SK-N-SH (cell line): ENCODE measurements at regions not wholly inside any gene's neighbourhood (a gene's known extent, or its start where the extent isn't known, plus 50 kb on each side); places are given as distances from the start of the nearest gene placed in this dataset.
A peak's percentile ranks its signal among the peaks of the same experiment; 100 is the strongest.

ENCODE experiments used
- CTCF ChIA-PET: fragments of 300-600, 350-600 bp; formaldehyde crosslinking; extraction: SDS; loops from one replicate; lab custom pipeline; 2021; lab: Yijun Ruan, JAX
- POLR2A ChIA-PET: fragments of 350-600 bp; sonication (Branson Sonifier 250); formaldehyde crosslinking; extraction: SDS; loops from one replicate; lab custom pipeline; 2020; ENCODE audit warnings: antibody characterized with exemption, inconsistent platforms; lab: Yijun Ruan, JAX
- DNase-seq: peaks from one replicate; pipeline ENCODE4 v3.0.0; 2012
- H2AFZ ChIP-seq: fragments of 200-600 bp; sonication (generic); 2 replicates; pipeline ENCODE4 v1.8.1; 2016; ENCODE audit warnings: antibody characterized with exemption, mild to moderate bottlenecking, low read depth
- H3F3A ChIP-seq: fragments of 200-600 bp; sonication (generic); replicated peaks from 2 replicates; pipeline ENCODE3; 2016; ENCODE audit warnings: antibody characterized with exemption, mild to moderate bottlenecking; ENCODE audit not compliant: insufficient read depth
- H3K27ac ChIP-seq, 2 experiments: fragments of 200-500 bp in 1 of 2; fragments of 200-600 bp in 1 of 2; sonication (Bioruptor generic) in 1 of 2; sonication (generic), shearing (Covaris generic) in 1 of 2; 2 replicates each; pipeline versions ENCODE4 v1.5.1 to v1.6.1; 2014 to 2016; ENCODE audit warnings: low read depth in 2 of 2, inconsistent platforms in 1 of 2, low read length in 1 of 2, mild to moderate bottlenecking in 1 of 2, mixed read lengths in 1 of 2
- H3K27me3 ChIP-seq: fragments of 200-600 bp; sonication (generic), shearing (Covaris generic); 2 replicates; pipeline ENCODE4 v1.6.1; 2016; ENCODE audit warnings: mixed run types; ENCODE audit not compliant: insufficient read depth
- H3K36me3 ChIP-seq, 2 experiments: fragments of 200-500 bp in 1 of 2; fragments of 200-600 bp in 1 of 2; sonication (Bioruptor generic) in 1 of 2; sonication (generic) in 1 of 2; replicated peaks in 1 of 2; 2 replicates each; pipeline versions ENCODE3 to v1.5.1; 2014 to 2016; ENCODE audit warnings: low read length in 1 of 2, mild to moderate bottlenecking in 1 of 2; ENCODE audit not compliant: insufficient read depth in 2 of 2, control insufficient read depth in 1 of 2
- H3K4me1 ChIP-seq, 2 experiments: fragments of 200-500 bp in 1 of 2; fragments of 200-600 bp in 1 of 2; sonication (Bioruptor generic) in 1 of 2; sonication (generic), shearing (Covaris generic) in 1 of 2; 2 replicates each; pipeline versions ENCODE4 v1.5.1 to v1.6.1; 2014 to 2016; ENCODE audit warnings: low read depth in 1 of 2, low read length in 1 of 2, mixed run types in 1 of 2; ENCODE audit not compliant: insufficient read depth in 2 of 2, control insufficient read depth in 1 of 2
- H3K4me2 ChIP-seq: fragments of 200-600 bp; sonication (generic), shearing (Covaris generic); 2 replicates; pipeline ENCODE4 v1.6.1; 2017; ENCODE audit warnings: mixed run types
- H3K4me3 ChIP-seq, 2 experiments: fragments of 200-500 bp in 1 of 2; fragments of 200-600 bp in 1 of 2; sonication (Bioruptor generic) in 1 of 2; sonication (generic), shearing (Covaris generic) in 1 of 2; 2 replicates each; pipeline versions ENCODE4 v1.5.1 to v1.8.1; 2014 to 2016; ENCODE audit warnings: low read depth in 2 of 2, inconsistent platforms in 1 of 2, low read length in 1 of 2, mild to moderate bottlenecking in 1 of 2, mixed read lengths in 1 of 2, moderate library complexity in 1 of 2
- H3K79me2 ChIP-seq: fragments of 200-600 bp; sonication (generic); 2 replicates; pipeline ENCODE4 v1.8.1; 2017; ENCODE audit warnings: mild to moderate bottlenecking; ENCODE audit not compliant: insufficient read depth
- H3K9ac ChIP-seq: fragments of 200-600 bp; sonication (generic); 2 replicates; pipeline ENCODE4 v1.6.1; 2017; ENCODE audit warnings: mixed run types
- H3K9me2 ChIP-seq: fragments of 200-600 bp; sonication (generic); 2 replicates; pipeline ENCODE4 v1.6.1; 2017; ENCODE audit warnings: mixed run types
- H3K9me3 ChIP-seq: fragments of 200-600 bp; sonication (generic); 2 replicates; pipeline ENCODE4 v1.6.1; 2017; ENCODE audit warnings: mixed run types, mild to moderate bottlenecking, moderate library complexity
- H4K20me1 ChIP-seq: fragments of 200-600 bp; sonication (generic); 2 replicates; pipeline ENCODE4 v1.6.1; 2017; ENCODE audit warnings: mild to moderate bottlenecking, mixed run types; ENCODE audit not compliant: insufficient read depth
- CHD2 ChIP-seq: fragments of 150-350 bp; IDR thresholded peaks from 2 replicates; pipeline ENCODE4 v1.6.1; 2018; ENCODE audit warnings: low read length; ENCODE audit not compliant: partially characterized antibody
- EP300 ChIP-seq, 2 experiments: IDR thresholded peaks; 2 replicates each; pipeline versions ENCODE4 v1.4.0 to v1.6.1; 2012; ENCODE audit warnings: borderline replicate concordance in 1 of 2, low read depth in 1 of 2, low read length in 1 of 2
- EZH2phosphoT487 ChIP-seq: fragments of 200-600 bp; sonication (generic); IDR thresholded peaks from 2 replicates; pipeline ENCODE4 v1.6.1; 2017; ENCODE audit warnings: low read depth, mixed run types, mild to moderate bottlenecking, antibody characterized with exemption, moderate library complexity, borderline replicate concordance
- FOXJ3 ChIP-seq: sonication (generic); formaldehyde crosslinking; IDR thresholded peaks from 2 replicates; pipeline ENCODE4 v1.5.1; 2020; ENCODE audit warnings: mild to moderate bottlenecking, missing genetic modification reagents
- FOXM1 ChIP-seq: IDR thresholded peaks from 2 replicates; pipeline ENCODE4 v1.4.0; 2012; ENCODE audit warnings: low read depth, mild to moderate bottlenecking
- GATA2 ChIP-seq: sonication (generic); formaldehyde crosslinking; IDR thresholded peaks from 2 replicates; pipeline ENCODE4 v1.5.0; 2020; ENCODE audit warnings: mild to moderate bottlenecking, missing genetic modification reagents
- MEF2A ChIP-seq: IDR thresholded peaks from 2 replicates; pipeline ENCODE4 v1.4.0; 2012; ENCODE audit warnings: low read depth, borderline replicate concordance
- MXI1 ChIP-seq: IDR thresholded peaks from 2 replicates; pipeline ENCODE4 v1.6.1; 2012; ENCODE audit warnings: mild to moderate bottlenecking, low read depth, low read length, improper control_type of control experiment
- PBX3 ChIP-seq: IDR thresholded peaks from 2 replicates; pipeline ENCODE4; 2012
- RAD21 ChIP-seq: IDR thresholded peaks from 2 replicates; pipeline ENCODE4 v1.6.1; 2012; ENCODE audit warnings: mild to moderate bottlenecking, low read length
- RCOR1 ChIP-seq: fragments of 150-350 bp; IDR thresholded peaks from 2 replicates; pipeline ENCODE4 v1.6.1; 2017; ENCODE audit warnings: antibody characterized with exemption, low read length
- RFX5 ChIP-seq: IDR thresholded peaks from 2 replicates; pipeline ENCODE4 v1.6.1; 2012; ENCODE audit warnings: mild to moderate bottlenecking, improper control_type of control experiment, low read length
- TAF1 ChIP-seq: IDR thresholded peaks from 2 replicates; pipeline ENCODE4 v1.6.1; 2012; ENCODE audit warnings: low read depth, mild to moderate bottlenecking, low read length, moderate library complexity, borderline replicate concordance
- USF1 ChIP-seq: IDR thresholded peaks from 2 replicates; pipeline ENCODE4 v1.4.0; 2012; ENCODE audit warnings: low read depth, borderline replicate concordance
- YY1 ChIP-seq: IDR thresholded peaks from 2 replicates; pipeline ENCODE4 v1.4.0; 2012; ENCODE audit warnings: low read depth, mild to moderate bottlenecking
- ZBTB33 ChIP-seq: IDR thresholded peaks from 2 replicates; pipeline ENCODE4 v1.4.0; 2012; ENCODE audit warnings: low read depth, borderline replicate concordance
- WGBS: methylation state at CpG from one replicate; pipeline ENCODE4 v1.1.6; 2017; ENCODE audit warnings: low lambda C conversion rate; 5-methylcytosine and 5-hydroxymethylcytosine counted together

- TF ChIP-seq MEF2A: no peak
- TF ChIP-seq RCOR1: no peak
- no peak for TF ChIP-seq FOXJ3 (CRISPR knock-in tag)
Measured at GRCh38 chr16:17612336-17612735, 141.6 kb upstream of the XYLT1 start (continued).

GRCh38 chr16:17607609-17608008 is 136.8 kb upstream of the XYLT1 start:
- Histone ChIP-seq H3K9me3 (no peaks in the 10 kb centered on the region), H3K4me1 (peaks cover 5 to 26% of the 10 kb centered on the region in 2 experiments; a peak in 3 of 4 replicates)
- POLR2A ChIA-PET: interaction anchor here (0.7 to 2.4 kb wide), 10 partner anchors 15 to 365 kb away, joined by 3 to 11 read pairs (median 7); no protein-coding TSS in a partner anchor

GRCh38 chr16:17607075-17607509 is 136.3 kb upstream of the XYLT1 start:
- Histone ChIP-seq H3K9ac (no peak overlapping the region), H3K27me3 (no peaks in the 10 kb centered on the region), H3K9me3 (no peaks in the 10 kb centered on the region), H3K36me3 (no peaks in the 10 kb centered on the region), H3K79me2 (no peaks in the 10 kb centered on the region), H3K27ac (peak overlapping the region in 1 of 2 experiments; percentile 99; a peak in 2 of 4 replicates), H3K4me3 (no peak overlapping the region), H3K9me2 (no peaks in the 10 kb centered on the region), H4K20me1 (no peaks in the 10 kb centered on the region), H3F3A (no peaks in the 10 kb centered on the region), H3K4me2 (no peak overlapping the region), H2AFZ (no peak overlapping the region), H3K4me1 (peaks cover 5 to 26% of the 10 kb centered on the region in 2 experiments; a peak in 3 of 4 replicates)
- ChIA-PET POLR2A (interaction anchor here (0.6 to 2.4 kb wide), 10 partner anchors 15 to 366 kb away, joined by 3 to 11 read pairs (median 7); no protein-coding TSS in a partner anchor), CTCF (interaction anchor here (0.6 to 2.6 kb wide), 13 partner anchors 27 to 365 kb away, joined by 3 to 9 read pairs (median 6); no protein-coding TSS in a partner anchor)
- peak; percentile 47 for DNase-seq
- WGBS: 15% methylated on average over 4 of the region's 4 CpGs
- TF ChIP-seq TAF1: no peak
- TF ChIP-seq RAD21: peak; percentile 38
- no peak for TF ChIP-seq EZH2phosphoT487
- no peak for TF ChIP-seq MEF2A
- TF ChIP-seq RCOR1: peak; percentile 61; the same call in 1 of the 2 replicates
- no peak for TF ChIP-seq PBX3
- peak; percentile 69 for TF ChIP-seq GATA2 (CRISPR knock-in tag)
- TF ChIP-seq FOXJ3 (CRISPR knock-in tag): no peak
- no peak for TF ChIP-seq MXI1
- TF ChIP-seq ZBTB33: no peak
- no peak for TF ChIP-seq FOXM1
- TF ChIP-seq CHD2: peak; percentile 78
- no peak for TF ChIP-seq USF1
- peak in 1 of 2 experiments; percentile 96; a peak in 2 of 4 replicates for TF ChIP-seq EP300 (IDR thresholded peaks at IDR 0.05; ENCODE audit: borderline replicate concordance in 1 of 2, low read depth in 1 of 2, low read length in 1 of 2)
- no peak for TF ChIP-seq RFX5
- no peak for TF ChIP-seq YY1

More at GRCh38 chr16:17607609-17608008, 136.8 kb upstream of the XYLT1 start:
- H3F3A ChIP-seq: no peaks in the 10 kb centered on the region
- H2AFZ ChIP-seq: no peak overlapping the region
- H4K20me1 ChIP-seq: no peaks in the 10 kb centered on the region
- H3K27me3 ChIP-seq: no peaks in the 10 kb centered on the region
- no peaks in the 10 kb centered on the region for H3K36me3 ChIP-seq
- no peak overlapping the region for H3K4me2 ChIP-seq
- peak; percentile 29 for DNase-seq
- peak; percentile 24 for TF ChIP-seq RAD21
- peak; percentile 21; the same call in 1 of the 2 replicates for TF ChIP-seq FOXJ3 (CRISPR knock-in tag)
- no peak for TF ChIP-seq PBX3
- no peak overlapping the region for H3K4me3 ChIP-seq
- H3K79me2 ChIP-seq: no peaks in the 10 kb centered on the region
- WGBS: 50% methylated on average over 6 of the region's 6 CpGs
- no peak overlapping the region for H3K9ac ChIP-seq
- CTCF ChIA-PET: interaction anchor here (0.8 to 2.6 kb wide), 12 partner anchors 27 to 364 kb away, joined by 3 to 9 read pairs (median 6); no protein-coding TSS in a partner anchor
- peak overlapping the region in 1 of 2 experiments; percentile 99; a peak in 2 of 4 replicates for H3K27ac ChIP-seq
- H3K9me2 ChIP-seq: no peaks in the 10 kb centered on the region
